ENCODE measurements at regions not wholly inside any gene's neighbourhood (a gene's known extent, or its start where the extent isn't known, plus 50 kb on each side); places are given as distances from the start of the nearest gene placed in this dataset.

DNA sequence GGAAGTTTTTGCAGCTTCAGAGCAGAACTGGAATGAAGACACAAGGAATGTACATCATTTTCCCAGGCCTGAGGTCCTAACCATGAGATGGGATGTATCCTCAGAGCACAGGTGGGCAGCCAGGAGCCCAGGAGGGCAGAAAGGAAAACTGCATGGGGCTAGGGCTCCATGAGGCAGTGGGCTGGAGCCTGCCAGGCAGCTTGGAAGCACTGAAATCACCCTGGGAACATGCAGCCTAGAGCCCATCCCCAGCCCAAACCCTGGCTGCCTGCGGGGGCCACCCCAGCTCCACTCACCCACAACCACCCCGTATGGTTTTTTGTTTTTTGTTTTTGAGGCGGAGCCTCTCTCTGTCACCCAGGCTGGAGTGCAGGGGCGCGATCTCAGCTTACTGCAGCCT, 86.2 kb upstream of the SIAH1 start:
- 81 to 87% methylated on average over 5 of the region's 5 CpGs for WGBS, 2 donors
- Histone ChIP-seq H3K4me1 (no peaks in the 10 kb centered on the region), H3K27me3 (no peaks in the 10 kb centered on the region), H3K4me3 (no peak overlapping the region), H3K9me3 (no peaks in the 10 kb centered on the region), H3K27ac (no peak overlapping the region), H3K36me3 (no peaks in the 10 kb centered on the region)
- no peak for TF ChIP-seq CTCF (IDR thresholded peaks at IDR 0.05)
- TF ChIP-seq POLR2A (IDR thresholded peaks at IDR 0.05): no peak
- no peak for DNase-seq
- intact Hi-C loops (cut with DNase I): no loop called here

DNA sequence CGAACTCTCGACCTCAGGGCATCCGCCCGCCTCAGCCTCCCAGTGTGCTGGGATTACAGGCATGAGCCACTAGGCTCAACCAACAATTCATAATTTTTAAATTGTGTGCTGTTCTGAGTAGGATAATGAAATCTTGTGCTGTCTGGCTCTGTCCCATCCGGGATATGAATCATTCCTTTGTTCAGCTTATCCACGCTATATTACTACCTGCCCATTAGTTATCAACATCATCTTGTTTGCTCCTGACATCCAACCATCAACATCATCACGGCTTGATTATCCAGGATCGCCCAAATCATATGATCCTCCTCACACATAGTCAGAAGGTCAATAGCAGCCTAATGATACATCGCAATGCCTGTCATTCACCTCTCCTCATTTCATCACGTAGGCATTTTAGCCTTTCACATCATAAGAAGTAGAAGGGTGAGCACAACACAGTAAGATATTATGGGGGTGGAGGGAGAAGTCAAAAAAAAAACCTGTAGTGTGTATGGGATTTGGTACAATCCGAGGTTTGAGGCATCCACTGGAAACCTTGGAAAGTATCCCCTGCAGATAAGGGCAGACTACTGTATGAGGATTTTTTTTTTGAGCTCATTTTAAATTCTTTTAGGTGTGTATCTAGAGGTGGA, 77.0 kb upstream of the SIAH1 start:
- Histone ChIP-seq H3K27me3 (no peaks in the 10 kb centered on the region), H3K9me3 (no peaks in the 10 kb centered on the region), H3K4me3 (no peak overlapping the region), H3K4me1 (peaks cover 5 to 24% (median 9%) of the 10 kb centered on the region in 3 donors), H3K36me3 (no peaks in the 10 kb centered on the region), H3K27ac (peak overlapping the region in 1 of 4 donors; percentile 8)
- no peak for DNase-seq
- intact Hi-C loops (cut with DNase I): no loop called here
- TF ChIP-seq POLR2A (IDR thresholded peaks at IDR 0.05) (no peak), CTCF (IDR thresholded peaks at IDR 0.05) (no peak)
- WGBS, 2 donors: 51 to 66% methylated on average over 11 of the region's 11 CpGs

DNA sequence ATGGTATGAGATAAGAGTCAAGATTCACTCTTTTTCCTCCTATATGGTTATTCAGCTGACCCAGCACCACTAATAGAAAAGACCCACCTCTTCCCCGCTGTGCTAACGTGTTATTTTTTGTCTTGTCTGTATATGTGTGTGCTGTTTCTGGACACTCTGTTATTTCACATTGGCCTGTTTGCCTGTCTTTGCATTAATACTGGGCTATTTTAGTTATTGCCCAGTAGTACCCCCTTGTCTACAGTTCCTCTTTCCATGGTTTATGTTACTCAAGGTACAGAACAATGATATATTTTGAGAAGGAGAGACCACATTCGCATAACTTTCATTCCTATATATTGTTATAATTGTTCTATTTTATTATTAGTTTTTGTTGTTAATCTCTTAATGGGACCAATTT, 74.0 kb upstream of the SIAH1 start:
- Histone ChIP-seq H3K27ac (peak overlapping the region in 2 of 4 donors; percentile 81 to 82), H3K27me3 (no peaks in the 10 kb centered on the region)
- WGBS, 2 donors: 76 to 84% methylated on average over 3 of the region's 3 CpGs

DNA sequence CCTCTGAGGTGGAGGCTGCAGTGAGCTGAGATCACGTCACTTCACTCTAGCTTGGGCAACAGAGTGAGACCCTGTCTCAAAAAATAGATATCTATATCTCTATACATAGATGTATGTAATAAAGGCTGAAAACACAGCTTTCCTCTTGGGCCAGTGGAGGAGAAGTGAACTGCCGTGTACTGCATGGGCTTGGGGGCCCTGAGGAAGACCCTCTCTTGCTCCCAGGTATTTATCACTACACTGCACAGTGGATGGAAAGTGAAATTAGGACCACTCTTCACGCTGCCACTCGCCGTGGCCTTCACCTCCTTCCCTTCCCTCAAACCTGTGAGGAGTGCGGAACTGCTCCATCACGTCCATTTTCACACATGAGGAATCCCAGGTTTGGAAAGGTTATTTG, 68.8 kb upstream of the SIAH1 start:
- DNase-seq: no peak
- WGBS, 2 donors: 90 to 92% methylated on average over 7 of the region's 7 CpGs
- TF ChIP-seq CTCF (IDR thresholded peaks at IDR 0.05) (no peak), POLR2A (IDR thresholded peaks at IDR 0.05) (no peak)
- H3K27me3 ChIP-seq: no peaks in the 10 kb centered on the region
- no peak overlapping the region for H3K4me3 ChIP-seq
- no peak overlapping the region for H3K27ac ChIP-seq
- no peaks in the 10 kb centered on the region for H3K9me3 ChIP-seq
- intact Hi-C loops (cut with DNase I): no loop called here
- peaks cover 5 to 21% (median 9%) of the 10 kb centered on the region in 3 donors for H3K4me1 ChIP-seq
- H3K36me3 ChIP-seq: no peaks in the 10 kb centered on the region

More for the DNA sequence above, 74.0 kb upstream of the SIAH1 start:
- Histone ChIP-seq H3K4me1 (peaks cover 5 to 24% (median 9%) of the 10 kb centered on the region in 3 donors), H3K36me3 (no peaks in the 10 kb centered on the region), H3K4me3 (no peak overlapping the region), H3K9me3 (no peaks in the 10 kb centered on the region)
- no peak for DNase-seq
- no peak for TF ChIP-seq POLR2A (IDR thresholded peaks at IDR 0.05)
- no peak for TF ChIP-seq CTCF (IDR thresholded peaks at IDR 0.05)
- intact Hi-C loops (cut with DNase I): no loop called here

- no peak for TF ChIP-seq CTCF (IDR thresholded peaks at IDR 0.05)
- TF ChIP-seq POLR2A (IDR thresholded peaks at IDR 0.05): no peak
- H3K9me3 ChIP-seq: no peaks in the 10 kb centered on the region
- WGBS, 2 donors: 74 to 78% methylated on average over 6 to 9 of the region's 11 CpGs
- peaks cover 4 to 12% (median 4%) of the 10 kb centered on the region in 3 donors for H3K4me1 ChIP-seq
- no peak overlapping the region for H3K4me3 ChIP-seq
- DNase-seq: no peak
- H3K36me3 ChIP-seq: no peaks in the 10 kb centered on the region
- intact Hi-C loops (cut with DNase I): no loop called here
- no peaks in the 10 kb centered on the region for H3K27me3 ChIP-seq
- H3K27ac ChIP-seq: no peak overlapping the region
These were observed 68.0 kb upstream of the SIAH1 start for GRCh38 chr16:48452991-48453760.

Measured in esophagus squamous epithelium (tissue), 5 donors.